CD4-positive, alpha-beta T cell (primary cell): ENCODE measurements at regions not wholly inside any gene's neighbourhood (a gene's known extent, or its start where the extent isn't known, plus 50 kb on each side); places are given as distances from the start of the nearest gene placed in this dataset.
A peak's percentile ranks its signal among the peaks of the same experiment; 100 is the strongest.

Experiments
- ATAC-seq: fragments of 200-7000 bp; cut with Tn5 transposase; one replicate; pipeline ENCODE4 v1.10.0; 2022; ENCODE audit warnings: mild to moderate bottlenecking; ENCODE audit not compliant: poor library complexity
- CTCF ChIA-PET: fragments of 350-600 bp; sonication (Branson Sonifier 250); formaldehyde crosslinking; loops from one replicate; lab custom pipeline; 2021; ENCODE audit warnings: antibody characterized with exemption, inconsistent platforms; lab: Charles Lee
- POLR2A ChIA-PET: fragments of 350-600 bp; sonication (Branson Sonifier 250); formaldehyde crosslinking; loops from one replicate; lab custom pipeline; 2021; ENCODE audit warnings: antibody characterized with exemption, inconsistent platforms; lab: Charles Lee
- DNase-seq, 14 experiments: peaks; one replicate each; pipeline ENCODE4 v3.0.0-alpha.2; 2013 to 2020; ENCODE audit warnings: mixed read lengths in 2 of 14
- H3K27ac ChIP-seq, 2 donors: one replicate each; pipeline versions ENCODE4 v1.5.1 to v1.7.0; 2013; ENCODE audit warnings: low read length in 2 of 2, low read depth in 1 of 2, mild to moderate bottlenecking in 1 of 2
- H3K27me3 ChIP-seq, 2 experiments: 1 replicate in 1 of 2; 2 replicates in 1 of 2; pipeline versions ENCODE4 v1.6.1 to v1.7.0; 2013; ENCODE audit warnings: low read length in 2 of 2, control low read depth in 1 of 2, mild to moderate bottlenecking in 1 of 2, moderate library complexity in 1 of 2; ENCODE audit not compliant: insufficient read depth in 2 of 2, control insufficient read depth in 1 of 2
- H3K36me3 ChIP-seq: one replicate; pipeline ENCODE4 v1.6.1; 2013; ENCODE audit warnings: low read length, control low read depth; ENCODE audit not compliant: insufficient read depth
- H3K4me1 ChIP-seq: one replicate; pipeline ENCODE4 v1.6.1; 2013; ENCODE audit warnings: low read length, control low read depth; ENCODE audit not compliant: insufficient read depth
- H3K4me3 ChIP-seq: one replicate; pipeline ENCODE4 v1.5.1; 2013; ENCODE audit warnings: mild to moderate bottlenecking, low read length, moderate library complexity
- H3K9me3 ChIP-seq, 2 experiments: 1 replicate in 1 of 2; 2 replicates in 1 of 2; pipeline versions ENCODE4 v1.6.1 to v1.7.0; 2013; ENCODE audit warnings: low read length in 2 of 2, mild to moderate bottlenecking in 2 of 2, control low read depth in 1 of 2, moderate library complexity in 1 of 2; ENCODE audit not compliant: control insufficient read depth in 1 of 2, insufficient read depth in 1 of 2
- H3K27ac Mint-ChIP-seq: one replicate; pipeline ENCODE4 v1.8.0; 2020; ENCODE audit warnings: mixed read lengths
- H3K27me3 Mint-ChIP-seq: one replicate; pipeline ENCODE4 v1.8.0; 2021; ENCODE audit warnings: mixed read lengths
- H3K36me3 Mint-ChIP-seq: one replicate; pipeline ENCODE4 v1.8.0; 2021; ENCODE audit warnings: low read depth, mixed read lengths
- H3K4me1 Mint-ChIP-seq: one replicate; pipeline ENCODE4 v1.8.0; 2021; ENCODE audit warnings: low read depth, mixed read lengths
- H3K4me3 Mint-ChIP-seq: one replicate; pipeline ENCODE4 v1.8.0; 2020; ENCODE audit warnings: mild to moderate bottlenecking, mixed read lengths
- H3K9me3 Mint-ChIP-seq: one replicate; pipeline ENCODE4 v1.8.0; 2020; ENCODE audit warnings: mixed read lengths
- CTCF ChIP-seq: fragments of 200-600 bp; IDR thresholded peaks from one replicate; pipeline ENCODE4 v1.8.0; 2022; ENCODE audit warnings: antibody characterized with exemption, mild to moderate bottlenecking
- intact Hi-C, 2 experiments: fragments of 100-400 bp; cut with DNase I in 1 of 2; cut with micrococcal nuclease in 1 of 2; formaldehyde crosslinking; loops; one replicate each; pipeline versions ENCODE4 v1.15.1 to v1.9.0; 2023 to 2025; cut with DNase I, micrococcal nuclease

GRCh38 chr4:140250989-140251552, 97.1 kb upstream of the MAML3 start:
- Mint-ChIP-seq H3K4me1 (peaks cover 16% of the 10 kb centered on the region), H3K4me3 (peak overlapping the region; percentile 46), H3K9me3 (no peaks in the 10 kb centered on the region), H3K36me3 (no peaks in the 10 kb centered on the region), H3K27me3 (peaks cover 13% of the 10 kb centered on the region), H3K27ac (no peak overlapping the region)
- intact Hi-C loops = loop anchor here (5.0 kb wide), 4 partner anchors 514 to 1219 kb away; no protein-coding TSS in a partner anchor
- Histone ChIP-seq H3K36me3 (no peaks in the 10 kb centered on the region), H3K9me3 (no peaks in the 10 kb centered on the region), H3K4me3 (no peak overlapping the region), H3K27ac (no peak overlapping the region), H3K27me3 (peaks cover 4 to 9% of the 10 kb centered on the region in 2 experiments), H3K4me1 (peaks cover 7% of the 10 kb centered on the region)
- ChIA-PET CTCF (no interaction called here), POLR2A (no interaction called here)
- DNase-seq (peak in 2 of 14 experiments; percentile 41 to 45), ATAC-seq (no peak)
- no peak for TF ChIP-seq CTCF

- no peak for ATAC-seq
- Histone ChIP-seq H3K4me3 (no peak overlapping the region), H3K9me3 (no peaks in the 10 kb centered on the region), H3K27ac (no peak overlapping the region), H3K27me3 (peaks cover 4 to 9% of the 10 kb centered on the region in 2 experiments), H3K4me1 (peaks cover 7% of the 10 kb centered on the region), H3K36me3 (no peaks in the 10 kb centered on the region)
- intact Hi-C loops = loop anchor here in 1 of 2 experiments (1.0 kb wide), 1 partner anchor 95 kb away; the partner anchor contains the start of gene MAML3
- H3K4me1 Mint-ChIP-seq = peaks cover 23% of the 10 kb centered on the region
- ChIA-PET POLR2A (interaction anchor here (0.9 to 2.1 kb wide), 2 partner anchors 96 to 97 kb away, joined by 3 to 9 read pairs; partner anchors contain the start of gene MAML3), CTCF (no interaction called here)
- H3K4me3 Mint-ChIP-seq = peak overlapping the region; percentile 26
- H3K9me3 Mint-ChIP-seq = no peaks in the 10 kb centered on the region
- H3K36me3 Mint-ChIP-seq = no peaks in the 10 kb centered on the region
- no peak overlapping the region for H3K27ac Mint-ChIP-seq
- peak in 3 of 14 experiments; percentile 23 to 29 (median 28) for DNase-seq
- no peak for TF ChIP-seq CTCF
- H3K27me3 Mint-ChIP-seq = peaks cover 7% of the 10 kb centered on the region
Observed at GRCh38 chr4:140249351-140249750, 95.4 kb upstream of the MAML3 start.

- ATAC-seq = no peak
- H3K27ac ChIP-seq = no peak overlapping the region
- Mint-ChIP-seq H3K4me1 (peaks cover 31% of the 10 kb centered on the region), H3K27me3 (no peaks in the 10 kb centered on the region), H3K36me3 (no peaks in the 10 kb centered on the region), H3K27ac (no peak overlapping the region), H3K9me3 (no peaks in the 10 kb centered on the region), H3K4me3 (no peak overlapping the region)
- intact Hi-C loops = no loop called here
- H3K36me3 ChIP-seq = no peaks in the 10 kb centered on the region
- H3K4me3 ChIP-seq = no peak overlapping the region
- H3K4me1 ChIP-seq = peaks cover 17% of the 10 kb centered on the region
- no peaks in the 10 kb centered on the region for H3K9me3 ChIP-seq
- ChIA-PET POLR2A (interaction anchor here (0.6 kb wide), 2 partner anchors 27 to 99 kb away, joined by 3 read pairs; no protein-coding TSS in a partner anchor), CTCF (no interaction called here)
- no peak for TF ChIP-seq CTCF
- no peak for DNase-seq
- peaks cover 0 to 4% of the 10 kb centered on the region in 2 experiments for H3K27me3 ChIP-seq
Observed at GRCh38 chr4:140247237-140247636, 93.3 kb upstream of the MAML3 start.
